BJ (cell line): ENCODE measurements at regions not wholly inside any gene's neighbourhood (a gene's known extent, or its start where the extent isn't known, plus 50 kb on each side); places are given as distances from the start of the nearest gene placed in this dataset.

ENCODE experiments used
- CTCF ChIA-PET: fragments of 350-600 bp; formaldehyde crosslinking; extraction: SDS; loops from one replicate; lab custom pipeline; 2021; ENCODE audit warnings: antibody characterized with exemption, inconsistent platforms; lab: Yijun Ruan, JAX
- POLR2A ChIA-PET: fragments of 300-600 bp; sonication (Branson Sonifier 250); formaldehyde crosslinking; extraction: SDS; loops from one replicate; lab custom pipeline; 2021; ENCODE audit warnings: antibody characterized with exemption; lab: Charles Lee
- DNase-seq: peaks from one replicate; pipeline ENCODE4 v3.0.0-alpha.2; 2011; ENCODE audit warnings: low read depth
- H3K27me3 ChIP-seq: 2 replicates; pipeline ENCODE4 v1.6.0; 2011; ENCODE audit warnings: low read length; ENCODE audit not compliant: control insufficient read depth, insufficient read depth
- H3K36me3 ChIP-seq: 2 replicates; pipeline ENCODE4 v1.5.1; 2011; ENCODE audit warnings: low read length; ENCODE audit not compliant: control insufficient read depth, insufficient read depth
- H3K4me3 ChIP-seq: 2 replicates; pipeline ENCODE4 v1.5.1; 2011; ENCODE audit warnings: low read depth, mild to moderate bottlenecking, control low read depth, low read length
- TF ChIP-seq, protein P1 (sequence below): IDR thresholded peaks from 2 replicates; pipeline ENCODE4 v1.5.1; 2011; ENCODE audit warnings: low read depth, mild to moderate bottlenecking, control low read depth, inconsistent platforms, low read length, moderate library complexity; ENCODE audit not compliant: insufficient read depth

DNA sequence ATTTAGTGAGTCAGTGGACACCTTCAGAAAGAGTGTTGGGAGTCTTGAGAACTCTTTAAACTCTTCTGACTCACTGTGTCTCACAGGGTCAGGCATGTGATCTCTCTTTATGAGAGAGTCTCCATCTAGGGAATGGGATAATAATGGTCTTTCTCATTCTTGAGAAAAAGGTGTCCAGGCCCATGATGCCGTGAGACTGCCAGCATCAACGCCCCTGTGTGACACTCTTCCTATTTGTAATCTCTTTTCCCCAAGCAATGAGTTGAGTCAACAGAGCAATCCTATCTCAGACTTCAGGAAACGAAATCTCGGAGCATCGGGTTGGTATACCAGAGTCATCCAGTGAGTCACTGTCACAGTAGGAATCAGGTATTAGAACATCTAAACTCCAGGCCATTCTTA, 82.3 kb upstream of the BMP2 start:
- POLR2A ChIA-PET: no interaction called here
- Histone ChIP-seq H3K27me3 (no peaks in the 10 kb centered on the region), H3K36me3 (no peaks in the 10 kb centered on the region), H3K4me3 (no peak overlapping the region)
- no peak for DNase-seq
- CTCF ChIA-PET: no interaction called here
- TF ChIP-seq, protein P1, sequence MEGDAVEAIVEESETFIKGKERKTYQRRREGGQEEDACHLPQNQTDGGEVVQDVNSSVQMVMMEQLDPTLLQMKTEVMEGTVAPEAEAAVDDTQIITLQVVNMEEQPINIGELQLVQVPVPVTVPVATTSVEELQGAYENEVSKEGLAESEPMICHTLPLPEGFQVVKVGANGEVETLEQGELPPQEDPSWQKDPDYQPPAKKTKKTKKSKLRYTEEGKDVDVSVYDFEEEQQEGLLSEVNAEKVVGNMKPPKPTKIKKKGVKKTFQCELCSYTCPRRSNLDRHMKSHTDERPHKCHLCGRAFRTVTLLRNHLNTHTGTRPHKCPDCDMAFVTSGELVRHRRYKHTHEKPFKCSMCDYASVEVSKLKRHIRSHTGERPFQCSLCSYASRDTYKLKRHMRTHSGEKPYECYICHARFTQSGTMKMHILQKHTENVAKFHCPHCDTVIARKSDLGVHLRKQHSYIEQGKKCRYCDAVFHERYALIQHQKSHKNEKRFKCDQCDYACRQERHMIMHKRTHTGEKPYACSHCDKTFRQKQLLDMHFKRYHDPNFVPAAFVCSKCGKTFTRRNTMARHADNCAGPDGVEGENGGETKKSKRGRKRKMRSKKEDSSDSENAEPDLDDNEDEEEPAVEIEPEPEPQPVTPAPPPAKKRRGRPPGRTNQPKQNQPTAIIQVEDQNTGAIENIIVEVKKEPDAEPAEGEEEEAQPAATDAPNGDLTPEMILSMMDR: no peak

DNA sequence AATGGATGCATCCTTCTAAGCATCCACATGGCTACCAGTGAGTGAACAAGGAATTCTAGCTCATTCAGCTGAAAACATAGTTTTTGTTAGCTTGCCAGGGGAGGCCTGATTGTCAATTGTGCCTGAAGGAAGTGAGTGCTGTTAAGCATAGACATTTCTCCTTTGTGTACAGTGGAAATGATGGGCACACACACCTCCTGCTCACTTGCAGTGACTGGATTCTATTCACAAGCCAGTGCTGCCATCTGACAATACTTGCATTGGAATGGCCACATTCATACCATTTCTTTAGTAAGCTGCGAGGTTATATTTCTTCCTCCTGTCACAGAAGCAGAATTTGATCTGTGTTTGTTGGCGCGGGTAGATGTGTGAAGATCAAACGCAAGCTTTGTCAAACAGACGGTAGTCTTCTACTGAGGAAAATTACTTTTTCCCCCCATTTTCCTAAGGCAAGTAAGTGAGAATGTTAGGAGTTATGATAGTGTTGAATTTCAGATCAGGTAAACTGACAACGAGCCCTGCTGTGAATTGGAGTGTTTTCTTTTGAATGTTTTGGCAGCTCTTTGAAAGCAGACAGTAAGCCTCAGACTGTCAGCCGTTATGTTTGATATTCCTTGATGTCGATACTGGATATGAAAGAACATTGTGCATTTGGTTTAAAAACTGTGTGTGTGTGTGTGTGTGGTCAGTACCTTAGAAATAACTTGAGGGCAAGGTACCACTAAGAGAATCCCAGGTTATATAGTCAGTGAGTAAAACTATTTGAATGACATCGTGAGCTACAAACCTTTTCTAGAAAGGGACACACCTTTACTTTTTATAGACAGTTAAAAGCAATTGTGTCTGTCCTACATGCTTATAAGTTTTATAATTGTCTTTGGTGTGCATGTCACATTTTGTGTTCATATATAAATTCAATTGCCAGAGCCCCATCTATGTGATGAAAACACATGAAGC, 84.2 kb upstream of the BMP2 start:
- ChIA-PET POLR2A (no interaction called here), CTCF (interaction anchor here (1.0 kb wide), 1 partner anchor 22 kb away, joined by 3 read pairs; no protein-coding TSS in a partner anchor)
- TF ChIP-seq, protein P1: no peak
- no peak for DNase-seq
- Histone ChIP-seq H3K27me3 (no peaks in the 10 kb centered on the region), H3K36me3 (no peaks in the 10 kb centered on the region), H3K4me3 (no peak overlapping the region)

DNA sequence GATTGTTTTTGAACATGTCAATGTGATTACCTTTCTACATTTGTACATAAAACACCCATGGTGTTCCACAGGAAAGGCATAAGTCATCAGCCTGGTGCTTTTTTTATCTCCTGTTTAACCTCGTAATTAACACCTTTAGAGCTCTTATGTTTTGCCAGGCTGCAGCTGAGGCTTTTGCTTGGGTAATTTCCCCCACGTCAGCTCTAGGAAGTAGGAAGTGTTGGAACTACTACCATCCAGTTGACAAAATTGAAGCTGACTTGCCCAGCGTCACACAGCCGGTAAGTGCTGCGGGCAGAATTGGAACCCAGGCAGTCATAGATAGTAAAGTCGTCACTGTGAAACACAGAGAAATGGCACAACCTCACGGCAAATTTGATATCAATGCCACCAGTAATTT, 86.6 kb upstream of the BMP2 start:
- CTCF ChIA-PET: no interaction called here
- Histone ChIP-seq H3K4me3 (no peak overlapping the region), H3K27me3 (no peaks in the 10 kb centered on the region), H3K36me3 (no peaks in the 10 kb centered on the region)
- POLR2A ChIA-PET: no interaction called here
- TF ChIP-seq, protein P1: no peak
- DNase-seq: no peak

DNA sequence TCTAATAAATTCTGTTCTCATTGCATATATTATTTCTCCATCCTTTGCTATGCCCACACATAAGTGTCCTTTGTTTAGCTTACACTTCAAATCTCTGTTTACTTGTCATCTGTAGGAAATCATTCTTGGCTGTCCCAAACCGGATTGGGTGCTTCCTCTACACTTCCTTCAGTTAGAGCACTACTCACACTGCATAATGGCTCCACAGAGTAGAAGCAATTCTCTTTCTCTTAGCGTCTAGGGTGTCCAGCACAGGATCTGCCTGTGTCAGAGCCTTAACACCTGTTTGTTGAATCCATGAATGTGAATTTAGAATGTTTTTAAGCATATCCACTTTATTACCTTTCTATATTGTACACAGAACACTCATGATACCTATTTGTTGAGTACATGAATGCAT, 87.0 kb upstream of the BMP2 start:
- Histone ChIP-seq H3K27me3 (no peaks in the 10 kb centered on the region), H3K4me3 (no peak overlapping the region), H3K36me3 (no peaks in the 10 kb centered on the region)
- ChIA-PET POLR2A (no interaction called here), CTCF (no interaction called here)
- TF ChIP-seq, protein P1: no peak
- DNase-seq: no peak

DNA sequence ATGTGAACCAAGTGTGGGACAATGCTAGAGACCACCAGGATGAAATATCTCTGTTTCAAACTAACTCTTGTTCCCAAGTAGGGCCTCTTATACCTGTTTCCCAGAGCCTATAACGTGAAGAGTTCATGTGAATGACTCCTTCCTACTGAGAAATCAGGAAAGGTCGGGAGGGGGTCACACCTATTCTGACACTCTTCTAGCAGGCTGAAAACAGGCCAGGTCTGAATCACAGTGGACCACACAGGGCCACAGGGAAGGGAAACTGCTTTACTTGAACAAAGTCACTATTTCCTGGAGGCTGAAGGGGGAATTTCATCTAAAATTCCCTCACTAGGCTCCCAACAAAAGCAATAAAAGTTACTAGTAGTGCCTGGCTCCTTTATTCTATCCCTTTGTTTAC, 88.4 kb upstream of the BMP2 start:
- CTCF ChIA-PET: no interaction called here
- DNase-seq: no peak

More for the DNA sequence above, 88.4 kb upstream of the BMP2 start:
- Histone ChIP-seq H3K36me3 (no peaks in the 10 kb centered on the region), H3K27me3 (no peaks in the 10 kb centered on the region), H3K4me3 (no peak overlapping the region)
- TF ChIP-seq, protein P1: no peak
- POLR2A ChIA-PET: no interaction called here
